ENCODE measurements at regions not wholly inside any gene's neighbourhood (a gene's known extent, or its start where the extent isn't known, plus 50 kb on each side); places are given as distances from the start of the nearest gene placed in this dataset.
"Not testable (repeated sequence)": the region's sequence is repeated elsewhere in the genome, so short reads cannot be mapped to it uniquely, and the experiment has no call there.

GRCh38 chr2:122703676-122704075, 948.2 kb downstream of the TSN start:
- no peak for DNase-seq (ENCODE audit: low spot score)

DNA sequence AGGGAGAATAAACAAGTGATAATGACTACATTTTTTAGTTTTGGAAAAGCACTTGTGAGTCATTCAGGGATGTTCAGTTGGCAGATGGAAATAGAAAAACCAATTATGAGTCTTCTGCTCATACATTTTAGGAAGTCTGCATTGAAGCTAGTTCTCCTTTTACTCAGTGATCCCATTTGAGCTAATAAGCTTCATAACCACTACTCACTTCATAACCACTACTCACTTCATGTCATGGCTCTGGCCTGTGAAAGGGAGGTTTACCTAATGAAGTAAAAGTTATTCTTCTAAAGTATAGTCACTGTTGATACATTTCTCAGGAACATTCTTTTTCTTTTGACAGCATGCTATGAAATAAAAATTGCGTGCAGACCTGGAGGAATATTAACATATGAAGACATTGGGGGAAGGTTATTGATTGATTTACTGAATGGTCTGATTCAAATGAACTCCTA, 948.7 kb downstream of the TSN start:
- DNase-seq (ENCODE audit: low spot score): no peak

DNA sequence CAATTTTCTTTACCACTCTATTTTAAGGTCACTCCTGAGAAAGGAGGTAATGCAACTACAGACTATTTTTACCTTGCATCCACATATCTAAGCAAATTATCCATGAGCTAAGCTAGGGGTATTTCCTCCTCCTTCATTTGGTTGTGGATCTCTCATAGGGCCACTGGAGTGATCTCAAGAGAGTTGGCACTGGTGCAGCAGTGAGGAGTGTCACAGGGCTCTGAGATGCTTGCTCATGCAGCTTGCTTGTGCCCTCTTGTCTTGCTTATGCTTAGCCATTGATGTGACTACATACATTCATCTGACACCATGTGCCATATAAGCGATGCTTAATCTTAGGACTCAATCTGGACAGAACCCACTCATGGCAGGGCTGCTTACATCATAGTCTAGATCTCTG, 950.3 kb downstream of the TSN start:
- no peak for DNase-seq (ENCODE audit: low spot score)

- no peak for DNase-seq (ENCODE audit: low spot score)
Measured at GRCh38 chr2:122706757-122707223, 951.3 kb downstream of the TSN start.

DNA sequence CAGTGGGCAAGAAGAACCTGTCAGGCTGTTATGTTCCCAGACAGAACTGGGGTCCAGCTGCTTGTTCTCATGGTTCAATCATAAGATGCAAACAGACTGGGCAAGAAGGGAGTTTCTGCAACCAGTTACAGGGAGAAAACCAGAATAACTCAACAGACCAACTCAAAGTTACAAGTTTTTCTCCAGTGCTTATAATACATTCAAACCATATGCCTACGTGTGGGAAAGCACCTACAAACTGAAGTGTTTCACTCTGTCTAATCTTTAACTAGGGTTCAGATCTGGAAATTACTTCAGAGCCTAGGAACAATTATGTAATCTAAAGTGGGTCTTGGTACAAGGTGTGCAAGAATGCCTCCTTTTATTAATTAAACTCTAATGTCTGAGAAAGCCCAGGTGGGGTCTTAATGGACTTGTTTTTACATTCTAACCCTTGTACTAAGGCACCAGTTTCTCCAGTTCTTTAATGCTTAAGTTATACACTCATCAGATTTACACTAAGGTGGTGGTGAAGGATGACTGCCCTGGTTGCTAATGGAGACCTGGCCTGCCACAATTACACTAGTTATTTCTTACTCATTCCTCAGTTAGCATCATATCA, 951.9 kb downstream of the TSN start:
- no peak for DNase-seq (ENCODE audit: low spot score)

- DNase-seq (ENCODE audit: low spot score): no peak
Measured at GRCh38 chr2:122710049-122710448, 954.6 kb downstream of the TSN start.

GRCh38 chr2:122713800-122714199, 958.3 kb downstream of the TSN start:
- DNase-seq (ENCODE audit: low spot score): no peak

- DNase-seq (ENCODE audit: low spot score): not testable (repeated sequence)
Measured at GRCh38 chr2:122720822-122721221, 965.4 kb downstream of the TSN start.

- DNase-seq (ENCODE audit: low spot score): no peak
Measured at GRCh38 chr2:122734766-122735424, 979.4 kb downstream of the TSN start.

DNA sequence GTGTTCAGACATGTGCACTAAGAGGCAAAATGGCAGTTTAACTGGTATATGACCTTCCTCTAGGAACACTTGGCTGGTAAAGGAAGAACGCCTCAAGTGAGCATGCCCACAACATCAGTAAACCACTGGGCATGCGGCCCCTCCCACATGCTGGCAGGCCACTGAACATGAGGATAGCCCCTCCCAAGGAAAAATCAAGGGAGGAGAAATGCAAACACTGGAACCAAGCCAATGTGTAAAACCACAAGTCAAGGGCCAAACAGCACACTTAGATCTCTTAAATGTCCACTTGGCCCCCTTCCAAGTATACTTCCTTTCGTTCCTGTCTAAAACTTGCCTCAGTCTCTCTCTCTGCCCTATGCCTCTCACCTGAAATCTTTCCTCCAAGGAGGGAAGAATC, 980.8 kb downstream of the TSN start:
- no peak for DNase-seq (ENCODE audit: low spot score)

DNA sequence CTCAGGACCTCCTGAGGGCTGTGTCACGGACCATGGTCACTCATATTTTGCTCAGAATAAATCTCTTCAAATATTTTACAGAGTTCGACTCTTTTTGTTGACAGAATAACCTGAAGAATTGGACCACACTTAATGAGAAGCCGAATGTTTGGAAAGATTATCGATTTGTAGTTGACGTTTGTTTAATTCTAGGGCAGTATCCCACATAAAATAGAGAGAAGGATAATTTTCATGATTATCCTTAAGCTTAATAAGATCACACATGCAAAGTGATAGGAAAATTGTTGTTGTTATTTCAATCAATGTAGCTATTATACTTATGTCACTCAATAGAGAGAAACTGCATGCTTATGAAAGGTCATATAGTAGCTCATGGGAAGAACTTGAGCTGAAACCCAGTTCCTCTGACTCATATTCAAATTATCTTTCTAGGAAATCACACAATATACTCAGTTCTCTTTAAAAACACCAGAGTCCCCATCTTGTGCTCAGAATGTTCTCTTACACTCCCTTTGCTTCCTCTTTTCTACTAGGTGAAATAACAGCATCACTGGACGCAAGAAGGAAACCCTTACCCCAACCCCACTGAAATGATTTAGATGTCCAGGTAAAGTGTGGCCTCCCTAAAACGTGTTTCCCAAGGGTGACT, 982.1 kb downstream of the TSN start:
- DNase-seq (ENCODE audit: low spot score): no peak

DNA sequence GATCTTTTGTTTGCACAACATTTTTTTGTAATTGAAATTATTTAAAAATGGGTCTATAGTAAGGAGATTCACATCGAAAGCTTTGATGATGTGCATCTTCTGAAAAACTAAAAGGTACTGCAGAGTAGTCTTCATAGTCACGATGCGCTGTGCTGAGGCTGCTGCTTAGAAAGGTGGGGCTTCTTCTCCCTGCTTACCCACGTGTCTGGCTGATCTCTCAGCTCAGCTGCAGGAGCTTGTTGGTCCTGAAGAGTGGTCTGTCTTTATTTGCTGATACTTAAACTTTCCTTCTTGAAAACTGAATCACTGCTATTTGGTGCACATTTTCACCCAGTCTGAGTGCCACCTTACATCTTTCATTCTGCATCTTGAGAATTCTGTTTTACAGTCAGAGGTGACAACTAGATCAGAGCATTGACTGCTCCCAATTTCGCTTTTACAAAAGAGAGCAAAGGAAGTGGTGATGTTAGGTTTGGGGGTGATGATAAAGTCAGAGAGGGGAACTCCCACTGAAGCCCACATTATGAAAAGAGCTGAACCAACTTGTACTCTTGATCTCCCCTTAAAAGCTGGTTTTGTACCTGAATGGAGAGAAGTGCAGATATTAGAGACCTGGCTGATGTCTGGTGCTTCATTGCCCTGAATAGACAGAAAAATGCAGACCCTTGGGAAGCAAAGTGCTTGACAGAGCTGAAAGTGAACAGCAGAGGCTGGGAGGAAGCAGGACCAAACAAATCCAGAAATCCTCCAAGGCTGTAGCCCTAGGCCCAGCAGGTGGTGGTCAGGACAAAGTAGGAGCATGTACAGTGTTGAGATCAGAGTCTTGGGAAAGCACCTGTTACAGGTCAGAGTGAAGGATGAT, 984.5 kb downstream of the TSN start:
- no peak for DNase-seq (ENCODE audit: low spot score)

DNA sequence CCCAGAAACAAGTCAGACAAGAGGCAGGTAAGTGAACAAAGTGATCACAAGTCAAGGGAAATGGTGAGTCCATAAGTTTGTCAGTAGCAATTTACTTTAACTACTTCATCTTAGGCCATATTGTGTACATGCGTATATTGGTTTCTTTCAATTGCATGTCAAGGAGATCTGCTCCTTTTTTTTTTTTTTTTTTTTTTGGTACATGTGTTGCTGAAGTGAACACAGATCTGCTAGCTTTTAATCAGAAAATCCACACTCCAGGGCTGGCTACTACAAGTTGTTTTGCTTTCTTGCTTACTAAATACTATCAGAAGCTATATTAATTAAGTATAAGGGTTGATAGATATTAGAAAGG, 985.1 kb downstream of the TSN start:
- no peak for DNase-seq (ENCODE audit: low spot score)

GRCh38 chr2:122741403-122741802, 986.0 kb downstream of the TSN start:
- DNase-seq (ENCODE audit: low spot score): no peak

GRCh38 chr2:122743021-122743675, 987.7 kb downstream of the TSN start:
- no peak for DNase-seq (ENCODE audit: low spot score)

GRCh38 chr2:122745603-122746002, 990.2 kb downstream of the TSN start:
- no peak for DNase-seq (ENCODE audit: low spot score)

DNA sequence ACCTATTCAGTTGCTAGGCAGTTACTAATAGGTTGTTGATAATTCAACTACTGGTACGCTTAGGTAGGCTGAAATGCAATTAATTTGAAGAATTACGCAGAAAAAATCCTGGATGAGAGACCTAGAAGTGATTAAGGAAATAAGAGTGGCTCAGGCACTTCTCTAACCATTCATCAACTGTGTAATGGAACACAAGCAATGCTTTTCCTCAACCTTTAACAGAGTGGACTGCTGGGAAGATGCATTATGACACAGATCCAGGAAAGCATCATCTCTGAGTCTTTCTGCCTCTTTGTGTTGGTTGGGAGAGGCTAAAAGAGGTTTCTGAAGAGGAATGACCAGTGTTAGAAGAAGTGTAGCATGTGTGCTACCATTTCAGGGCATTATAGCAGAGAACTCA, 992.2 kb downstream of the TSN start:
- DNase-seq (ENCODE audit: low spot score): no peak

- DNase-seq (ENCODE audit: low spot score): no peak
Measured at GRCh38 chr2:122748552-122749011, 993.1 kb downstream of the TSN start.

DNA sequence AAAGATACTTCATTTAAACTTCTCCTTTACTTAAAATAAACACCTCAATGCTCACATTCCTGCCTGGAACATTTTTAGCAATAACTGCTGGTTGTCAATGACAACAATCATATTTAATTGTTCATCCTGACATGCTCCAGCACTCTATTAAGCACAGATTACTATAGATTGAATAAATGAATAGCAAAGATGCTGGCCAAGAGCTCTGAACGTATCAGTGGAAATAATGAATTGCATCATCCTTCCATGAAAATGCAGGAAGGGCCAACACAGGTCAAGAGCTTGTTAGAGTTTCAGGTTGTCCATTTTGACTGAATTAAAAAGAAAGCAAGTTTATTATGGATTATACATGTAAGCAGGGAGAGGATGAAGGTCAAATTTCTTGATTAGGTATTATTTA, 994.0 kb downstream of the TSN start:
- DNase-seq (ENCODE audit: low spot score): no peak

DNA sequence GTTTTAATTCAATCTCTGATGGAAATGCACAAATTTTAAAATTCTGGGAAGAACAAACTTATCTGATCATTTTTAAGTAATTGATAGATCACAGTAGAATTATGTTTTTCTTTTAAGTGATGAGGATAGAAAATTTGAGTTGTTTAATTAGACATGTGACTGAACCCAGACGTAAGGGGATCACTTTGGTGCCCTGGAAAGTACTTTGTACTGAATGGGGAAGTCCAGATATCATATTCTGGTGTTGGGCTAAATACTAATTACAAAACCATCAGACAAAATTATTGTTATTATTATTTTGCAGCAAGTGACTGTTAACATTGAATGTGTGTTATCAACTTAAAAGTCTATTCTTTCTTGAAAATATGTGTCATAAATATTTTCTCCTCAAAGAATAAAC, 994.6 kb downstream of the TSN start:
- no peak for DNase-seq (ENCODE audit: low spot score)

DNA sequence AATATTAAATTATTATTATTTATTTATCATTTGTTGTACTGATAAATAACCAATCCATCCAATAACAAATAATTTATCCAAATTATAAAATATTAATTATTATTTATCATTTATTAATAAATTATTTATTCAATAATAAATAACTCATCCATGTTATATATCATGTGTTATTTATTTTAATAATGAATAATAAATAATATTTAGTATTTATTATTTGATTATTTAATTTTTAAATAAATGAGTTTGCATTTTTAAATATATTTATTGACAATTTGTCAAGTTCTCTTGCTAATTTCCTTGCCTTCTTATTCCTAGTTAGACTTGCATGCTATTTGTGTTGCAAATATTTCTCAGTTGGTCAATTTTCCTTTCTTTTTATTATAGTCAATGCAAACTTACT, 995.4 kb downstream of the TSN start:
- DNase-seq (ENCODE audit: low spot score): no peak

- no peak for DNase-seq (ENCODE audit: low spot score)
Measured at GRCh38 chr2:122753336-122753735, 997.9 kb downstream of the TSN start.

Data from SK-N-DZ (cell line).